ENCODE measurements at regions not wholly inside any gene's neighbourhood (a gene's known extent, or its start where the extent isn't known, plus 50 kb on each side); places are given as distances from the start of the nearest gene placed in this dataset.

- TF ChIP-seq IKZF1 (conservative IDR thresholded peaks at IDR 0.05) = no peak
- TF ChIP-seq, protein P1, sequence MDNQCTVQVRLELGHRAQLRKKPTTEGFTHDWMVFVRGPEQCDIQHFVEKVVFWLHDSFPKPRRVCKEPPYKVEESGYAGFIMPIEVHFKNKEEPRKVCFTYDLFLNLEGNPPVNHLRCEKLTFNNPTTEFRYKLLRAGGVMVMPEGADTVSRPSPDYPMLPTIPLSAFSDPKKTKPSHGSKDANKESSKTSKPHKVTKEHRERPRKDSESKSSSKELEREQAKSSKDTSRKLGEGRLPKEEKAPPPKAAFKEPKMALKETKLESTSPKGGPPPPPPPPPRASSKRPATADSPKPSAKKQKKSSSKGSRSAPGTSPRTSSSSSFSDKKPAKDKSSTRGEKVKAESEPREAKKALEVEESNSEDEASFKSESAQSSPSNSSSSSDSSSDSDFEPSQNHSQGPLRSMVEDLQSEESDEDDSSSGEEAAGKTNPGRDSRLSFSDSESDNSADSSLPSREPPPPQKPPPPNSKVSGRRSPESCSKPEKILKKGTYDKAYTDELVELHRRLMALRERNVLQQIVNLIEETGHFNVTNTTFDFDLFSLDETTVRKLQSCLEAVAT (IDR thresholded peaks at IDR 0.05) = no peak
Observed at GRCh38 chr18:40582105-40582504, 1372.9 kb upstream of the PIK3C3 start (continued).

DNA sequence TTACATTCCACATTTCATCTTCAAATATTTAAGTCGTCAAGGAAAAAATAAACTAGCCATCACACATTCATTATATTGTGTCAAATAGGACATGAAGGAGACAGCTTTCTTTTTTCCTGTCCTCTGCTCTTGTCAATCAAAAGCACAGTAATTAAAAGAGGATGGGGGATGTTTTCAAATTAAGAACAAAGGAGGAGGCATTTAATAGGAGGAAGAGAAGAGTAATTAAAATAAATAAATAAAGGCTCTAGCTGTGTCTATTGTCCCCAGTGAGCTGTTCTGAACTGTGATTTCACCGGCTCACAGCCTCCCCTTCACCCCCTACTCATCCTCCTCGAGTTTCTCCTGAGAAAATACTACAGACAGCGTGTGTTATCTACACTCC, 1377.1 kb upstream of the PIK3C3 start:
- no peaks in the 10 kb centered on the region for H3K79me2 ChIP-seq (ENCODE audit: control insufficient read depth, insufficient read depth, low read length)
- no peaks in the 10 kb centered on the region for H3K4me1 ChIP-seq (ENCODE audit: control insufficient read depth, insufficient read depth, low read length)
- WGBS (ENCODE audit: insufficient coverage, insufficient replicate concordance, low lambda C conversion rate, missing lambda C conversion rate) = 8% methylated on average over 4 of the region's 4 CpGs
- RAD21 ChIA-PET (ENCODE audit: unreplicated experiment) = no interaction called here
- no peaks in the 10 kb centered on the region for H3K27me3 ChIP-seq (replicated peaks in 1 of 2; ENCODE audit: control insufficient read depth in 2 of 2, insufficient read depth in 2 of 2, low read length in 1 of 2)
- H4K20me1 ChIP-seq (ENCODE audit: control insufficient read depth, insufficient read depth) = no peaks in the 10 kb centered on the region
- H3K36me3 ChIP-seq (ENCODE audit: control insufficient read depth in 2 of 2, insufficient read depth in 2 of 2, low read length in 1 of 2) = no peaks in the 10 kb centered on the region
- H3K4me3 ChIP-seq = no peak overlapping the region
- SMC1A ChIA-PET (ENCODE audit: uncharacterized antibody, unreplicated experiment) = no interaction called here
- H3K9me3 ChIP-seq (replicated peaks; ENCODE audit: control insufficient read depth, insufficient read depth, low read length) = no peaks in the 10 kb centered on the region
- TF ChIP-seq CREB1 (IDR thresholded peaks at IDR 0.05; ENCODE audit: low read depth) (no peak), CBX3 (IDR thresholded peaks at IDR 0.05; ENCODE audit: borderline replicate concordance, low read depth) (no peak), ATF3 (IDR thresholded peaks at IDR 0.05; ENCODE audit: borderline replicate concordance, extremely low read depth, low read depth, low read length) (no peak), SRF (IDR thresholded peaks at IDR 0.05; ENCODE audit: low read depth in 2 of 2, low read length in 2 of 2) (no peak), HDAC6 (IDR thresholded peaks at IDR 0.05; ENCODE audit: unreplicated experiment) (no peak)
- TF ChIP-seq, protein P2, sequence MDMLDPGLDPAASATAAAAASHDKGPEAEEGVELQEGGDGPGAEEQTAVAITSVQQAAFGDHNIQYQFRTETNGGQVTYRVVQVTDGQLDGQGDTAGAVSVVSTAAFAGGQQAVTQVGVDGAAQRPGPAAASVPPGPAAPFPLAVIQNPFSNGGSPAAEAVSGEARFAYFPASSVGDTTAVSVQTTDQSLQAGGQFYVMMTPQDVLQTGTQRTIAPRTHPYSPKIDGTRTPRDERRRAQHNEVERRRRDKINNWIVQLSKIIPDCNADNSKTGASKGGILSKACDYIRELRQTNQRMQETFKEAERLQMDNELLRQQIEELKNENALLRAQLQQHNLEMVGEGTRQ (IDR thresholded peaks at IDR 0.05; ENCODE audit: borderline replicate concordance, low read depth, low read length) = no peak
- CTCF ChIA-PET = no interaction called here
- H2AFZ ChIP-seq (ENCODE audit: control insufficient read depth, low read depth, low read length) = no peak overlapping the region
- intact Hi-C loops (cut with micrococcal nuclease; ENCODE audit: unreplicated experiment) (no loop called here), in situ Hi-C loops (cut with MboI) (no loop called here)
- H3K4me2 ChIP-seq (ENCODE audit: control insufficient read depth, insufficient read depth) = no peak overlapping the region
- no peak for FAIRE-seq
- POLR2A ChIA-PET = no interaction called here
- no peak for DNase-seq (ENCODE audit: low read depth, low spot score)
- no peak overlapping the region for H3K9ac ChIP-seq (ENCODE audit: control insufficient read depth, insufficient read depth, low read length)
- H3K27ac ChIP-seq (ENCODE audit: control insufficient read depth, insufficient read depth) = no peak overlapping the region
- no peak for ATAC-seq
- BruUV-seq (replicated peaks) = no TSS peak

All from GM12878 (cell line).